Mesendoderm (in vitro differentiated cells): ENCODE measurements at regions not wholly inside any gene's neighbourhood (a gene's known extent, or its start where the extent isn't known, plus 50 kb on each side); places are given as distances from the start of the nearest gene placed in this dataset.

Experiments used
- DNase-seq: peaks from one replicate; pipeline ENCODE4 v3.0.0; 2013
- H2AK5ac ChIP-seq: 2 replicates; pipeline ENCODE4 v1.6.1; 2013; ENCODE audit warnings: low read length, inconsistent platforms
- H2BK120ac ChIP-seq: 2 replicates; pipeline ENCODE4 v1.6.1; 2013; ENCODE audit warnings: low read depth, mild to moderate bottlenecking, low read length, moderate library complexity, mixed read lengths
- H2BK15ac ChIP-seq: replicated peaks from 2 replicates; pipeline ENCODE4 v1.6.1; 2013; ENCODE audit warnings: low read depth, mild to moderate bottlenecking, moderate library complexity
- H2BK5ac ChIP-seq: 2 replicates; pipeline ENCODE4 v1.6.1; 2013; ENCODE audit warnings: low read length, inconsistent platforms
- H3K18ac ChIP-seq: 2 replicates; pipeline ENCODE4 v1.6.1; 2013; ENCODE audit warnings: mild to moderate bottlenecking, low read length, mixed read lengths
- H3K23ac ChIP-seq: one replicate; pipeline ENCODE4 v1.6.1; 2013; ENCODE audit warnings: low read length
- H3K27ac ChIP-seq: 2 replicates; pipeline ENCODE4 v1.5.1; 2013; ENCODE audit warnings: low read depth, mild to moderate bottlenecking, inconsistent platforms, low read length, moderate library complexity
- H3K27me3 ChIP-seq: 2 replicates; pipeline ENCODE4 v1.6.1; 2013; ENCODE audit warnings: low read length, control low read depth, mild to moderate bottlenecking, inconsistent platforms; ENCODE audit not compliant: insufficient read depth, poor library complexity
- H3K36me3 ChIP-seq: 2 replicates; pipeline ENCODE4 v1.6.1; 2013; ENCODE audit warnings: low read length, inconsistent platforms; ENCODE audit not compliant: control insufficient read depth, insufficient read depth
- H3K4ac ChIP-seq: one replicate; pipeline ENCODE4 v1.6.1; 2013; ENCODE audit warnings: low read depth, mild to moderate bottlenecking, low read length, moderate library complexity
- H3K4me1 ChIP-seq: 2 replicates; pipeline ENCODE4 v1.6.1; 2013; ENCODE audit warnings: low read depth, low read length, inconsistent platforms; ENCODE audit not compliant: control insufficient read depth
- H3K4me2 ChIP-seq: 2 replicates; pipeline ENCODE4 v1.6.1; 2013; ENCODE audit warnings: low read length
- H3K4me3 ChIP-seq: 2 replicates; pipeline ENCODE4 v1.5.1; 2013; ENCODE audit warnings: mild to moderate bottlenecking, low read length
- H3K56ac ChIP-seq: one replicate; pipeline ENCODE4 v1.6.1; 2013; ENCODE audit warnings: low read length
- H3K79me1 ChIP-seq: 2 replicates; pipeline ENCODE4 v1.6.1; 2013; ENCODE audit warnings: low read length, inconsistent platforms
- H3K79me2 ChIP-seq: 2 replicates; pipeline ENCODE4 v1.6.1; 2013; ENCODE audit warnings: mild to moderate bottlenecking, low read length; ENCODE audit not compliant: control insufficient read depth, insufficient read depth
- H3K9ac ChIP-seq: 2 replicates; pipeline ENCODE4 v1.6.1; 2013; ENCODE audit warnings: low read length, inconsistent platforms
- H4K5ac ChIP-seq: one replicate; pipeline ENCODE4 v1.6.1; 2013; ENCODE audit warnings: low read length
- H4K8ac ChIP-seq: one replicate; pipeline ENCODE4 v1.6.1; 2013; ENCODE audit warnings: low read depth, mild to moderate bottlenecking, control low read depth, low read length, moderate library complexity
- WGBS: extraction: QIAGEN DNeasy Blood & Tissue Kit; methylation state at CpG from one replicate; pipeline ENCODE4 v1.1.7; 2013; ENCODE audit warnings: low lambda C conversion rate, missing lambda C conversion rate; ENCODE audit not compliant: insufficient coverage; ENCODE audit errors: extremely low coverage; 5-methylcytosine and 5-hydroxymethylcytosine counted together

- H3K79me1 ChIP-seq: no peaks in the 10 kb centered on the region
- no peak overlapping the region for H2BK120ac ChIP-seq
- H3K18ac ChIP-seq: peak overlapping the region; percentile 8
- H3K56ac ChIP-seq: peak overlapping the region; percentile 68
- H3K27ac ChIP-seq: peak overlapping the region; percentile 88
- H3K23ac ChIP-seq: no peak overlapping the region
- no peak overlapping the region for H2AK5ac ChIP-seq
- H2BK5ac ChIP-seq: peak overlapping the region; percentile 52
- H3K27me3 ChIP-seq: no peaks in the 10 kb centered on the region
- no peak overlapping the region for H4K8ac ChIP-seq
- H3K36me3 ChIP-seq: no peaks in the 10 kb centered on the region
- no peak overlapping the region for H3K4ac ChIP-seq
- no peak overlapping the region for H3K9ac ChIP-seq
- no peak overlapping the region for H4K5ac ChIP-seq
- H3K79me2 ChIP-seq: no peaks in the 10 kb centered on the region
- H2BK15ac ChIP-seq: peak overlapping the region; percentile 100
- no peak overlapping the region for H3K4me3 ChIP-seq
- WGBS: no CpG with 5 or more reads among the region's 6 CpGs
- H3K4me2 ChIP-seq: no peak overlapping the region
- H3K4me1 ChIP-seq: peaks cover 2% of the 10 kb centered on the region
- peak; percentile 91 for DNase-seq
Measured at GRCh38 chr1:244322791-244323521, 128.8 kb downstream of the ADSS2 start.

- DNase-seq: no peak
- H3K18ac ChIP-seq: no peak overlapping the region
- no peak overlapping the region for H3K27ac ChIP-seq
- no peak overlapping the region for H3K23ac ChIP-seq
- no peak overlapping the region for H4K8ac ChIP-seq
- H3K4me1 ChIP-seq: peaks cover 2% of the 10 kb centered on the region
- H3K4ac ChIP-seq: peak overlapping the region; percentile 26
- H3K27me3 ChIP-seq: no peaks in the 10 kb centered on the region
- no peak overlapping the region for H3K4me2 ChIP-seq
- H2AK5ac ChIP-seq: peak overlapping the region; percentile 20
- no peak overlapping the region for H4K5ac ChIP-seq
- H3K4me3 ChIP-seq: no peak overlapping the region
- no peaks in the 10 kb centered on the region for H3K79me2 ChIP-seq
- no peaks in the 10 kb centered on the region for H3K36me3 ChIP-seq
- no peaks in the 10 kb centered on the region for H3K79me1 ChIP-seq
- H2BK5ac ChIP-seq: no peak overlapping the region
- no peak overlapping the region for H3K9ac ChIP-seq
- WGBS: no CpG with 5 or more reads among the region's 8 CpGs
- H2BK120ac ChIP-seq: no peak overlapping the region
- no peak overlapping the region for H2BK15ac ChIP-seq
- H3K56ac ChIP-seq: no peak overlapping the region
Measured at GRCh38 chr1:244324176-244324883, 127.4 kb downstream of the ADSS2 start.

GRCh38 chr1:244325056-244325758, 126.5 kb downstream of the ADSS2 start:
- H3K4ac ChIP-seq: no peak overlapping the region
- peaks cover 2% of the 10 kb centered on the region for H3K4me1 ChIP-seq
- no peak overlapping the region for H3K27ac ChIP-seq
- no peak overlapping the region for H3K23ac ChIP-seq
- DNase-seq: no peak
- no peak overlapping the region for H3K4me2 ChIP-seq
- H4K8ac ChIP-seq: no peak overlapping the region
- no peaks in the 10 kb centered on the region for H3K79me1 ChIP-seq
- H3K27me3 ChIP-seq: no peaks in the 10 kb centered on the region
- no peak overlapping the region for H2BK15ac ChIP-seq
- WGBS: no CpG with 5 or more reads among the region's 8 CpGs
- no peak overlapping the region for H4K5ac ChIP-seq
- no peaks in the 10 kb centered on the region for H3K79me2 ChIP-seq
- no peak overlapping the region for H2AK5ac ChIP-seq
- no peaks in the 10 kb centered on the region for H3K36me3 ChIP-seq
- H2BK120ac ChIP-seq: no peak overlapping the region
- H2BK5ac ChIP-seq: no peak overlapping the region
- no peak overlapping the region for H3K18ac ChIP-seq
- no peak overlapping the region for H3K4me3 ChIP-seq
- no peak overlapping the region for H3K9ac ChIP-seq
- no peak overlapping the region for H3K56ac ChIP-seq

GRCh38 chr1:244326757-244327156, 125.0 kb downstream of the ADSS2 start:
- Histone ChIP-seq H3K4me3 (no peak overlapping the region), H3K79me1 (no peaks in the 10 kb centered on the region), H3K4ac (no peak overlapping the region), H2BK5ac (no peak overlapping the region), H3K23ac (no peak overlapping the region), H3K27me3 (no peaks in the 10 kb centered on the region), H2BK120ac (no peak overlapping the region), H3K4me1 (peaks cover 2% of the 10 kb centered on the region), H2AK5ac (no peak overlapping the region), H4K5ac (no peak overlapping the region), H3K36me3 (no peaks in the 10 kb centered on the region), H3K9ac (no peak overlapping the region), H2BK15ac (no peak overlapping the region), H3K18ac (no peak overlapping the region), H3K79me2 (no peaks in the 10 kb centered on the region), H3K27ac (no peak overlapping the region), H3K56ac (no peak overlapping the region), H4K8ac (no peak overlapping the region), H3K4me2 (no peak overlapping the region)
- DNase-seq: no peak
- no CpG with 5 or more reads among the region's 2 CpGs for WGBS

GRCh38 chr1:244327533-244327932, 124.2 kb downstream of the ADSS2 start:
- no peak overlapping the region for H3K4me2 ChIP-seq
- no peak overlapping the region for H3K4me3 ChIP-seq
- H4K8ac ChIP-seq: no peak overlapping the region
- DNase-seq: no peak
- H3K27ac ChIP-seq: no peak overlapping the region
- no peak overlapping the region for H3K18ac ChIP-seq
- H2BK15ac ChIP-seq: no peak overlapping the region
- H3K23ac ChIP-seq: no peak overlapping the region
- H2BK120ac ChIP-seq: no peak overlapping the region
- no peak overlapping the region for H4K5ac ChIP-seq
- peaks cover 2% of the 10 kb centered on the region for H3K4me1 ChIP-seq
- no peak overlapping the region for H3K56ac ChIP-seq
- H2AK5ac ChIP-seq: no peak overlapping the region
- H3K79me1 ChIP-seq: no peaks in the 10 kb centered on the region
- no peaks in the 10 kb centered on the region for H3K79me2 ChIP-seq
- H3K9ac ChIP-seq: no peak overlapping the region
- no peaks in the 10 kb centered on the region for H3K27me3 ChIP-seq
- H3K4ac ChIP-seq: no peak overlapping the region
- H2BK5ac ChIP-seq: no peak overlapping the region
- no peaks in the 10 kb centered on the region for H3K36me3 ChIP-seq
